NB4 (cell line): ENCODE measurements at regions not wholly inside any gene's neighbourhood (a gene's known extent, or its start where the extent isn't known, plus 50 kb on each side); places are given as distances from the start of the nearest gene placed in this dataset.
A peak's percentile ranks its signal among the peaks of the same experiment; 100 is the strongest.

Experiments
- DNase-seq: peaks from one replicate; pipeline ENCODE4 v3.0.0; 2010; ENCODE audit warnings: low read depth
- H3K4me3 ChIP-seq: one replicate; pipeline ENCODE4 v1.5.1; 2011; ENCODE audit warnings: mild to moderate bottlenecking, low read depth, low read length, moderate library complexity
- MYC ChIP-seq: IDR thresholded peaks from 2 replicates; pipeline ENCODE4 v1.6.1; 2011; ENCODE audit warnings: low read depth, low read length
- POLR2A ChIP-seq: IDR thresholded peaks from 2 replicates; pipeline ENCODE4 v1.6.1; 2011; ENCODE audit warnings: mild to moderate bottlenecking; ENCODE audit not compliant: insufficient read length; ENCODE audit errors: extremely low read depth
- TF ChIP-seq, protein P1 (sequence below): IDR thresholded peaks from one replicate; pipeline ENCODE4 v1.5.1; 2012; ENCODE audit warnings: low read depth, low read length
- TF ChIP-seq, protein P2 (sequence below): IDR thresholded peaks from 2 replicates; pipeline ENCODE4 v1.6.1; 2011; ENCODE audit warnings: low read depth, low read length

DNA sequence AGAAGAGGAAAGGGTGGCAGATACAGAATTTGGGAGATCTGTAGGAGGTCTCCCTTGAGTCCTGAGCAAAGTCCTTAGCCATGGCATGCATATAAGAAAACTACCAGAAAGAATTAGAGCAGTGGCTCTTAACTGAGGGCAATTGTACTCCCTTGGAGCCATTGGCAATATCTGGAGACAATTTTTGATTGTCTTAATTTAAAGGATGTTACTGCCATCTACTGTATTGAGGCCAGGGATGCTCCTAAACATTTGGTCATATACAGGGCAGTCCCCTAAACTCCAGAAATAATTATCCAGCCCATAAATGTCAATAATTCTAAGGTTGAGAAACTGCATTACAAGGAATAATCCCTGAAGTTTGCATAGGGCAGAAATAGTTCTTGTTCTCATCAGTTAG is 136.4 kb upstream of the ODAD2 start:
- TF ChIP-seq MYC (no peak), POLR2A (no peak)
- TF ChIP-seq, protein P1, sequence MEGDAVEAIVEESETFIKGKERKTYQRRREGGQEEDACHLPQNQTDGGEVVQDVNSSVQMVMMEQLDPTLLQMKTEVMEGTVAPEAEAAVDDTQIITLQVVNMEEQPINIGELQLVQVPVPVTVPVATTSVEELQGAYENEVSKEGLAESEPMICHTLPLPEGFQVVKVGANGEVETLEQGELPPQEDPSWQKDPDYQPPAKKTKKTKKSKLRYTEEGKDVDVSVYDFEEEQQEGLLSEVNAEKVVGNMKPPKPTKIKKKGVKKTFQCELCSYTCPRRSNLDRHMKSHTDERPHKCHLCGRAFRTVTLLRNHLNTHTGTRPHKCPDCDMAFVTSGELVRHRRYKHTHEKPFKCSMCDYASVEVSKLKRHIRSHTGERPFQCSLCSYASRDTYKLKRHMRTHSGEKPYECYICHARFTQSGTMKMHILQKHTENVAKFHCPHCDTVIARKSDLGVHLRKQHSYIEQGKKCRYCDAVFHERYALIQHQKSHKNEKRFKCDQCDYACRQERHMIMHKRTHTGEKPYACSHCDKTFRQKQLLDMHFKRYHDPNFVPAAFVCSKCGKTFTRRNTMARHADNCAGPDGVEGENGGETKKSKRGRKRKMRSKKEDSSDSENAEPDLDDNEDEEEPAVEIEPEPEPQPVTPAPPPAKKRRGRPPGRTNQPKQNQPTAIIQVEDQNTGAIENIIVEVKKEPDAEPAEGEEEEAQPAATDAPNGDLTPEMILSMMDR = no peak
- TF ChIP-seq, protein P2, sequence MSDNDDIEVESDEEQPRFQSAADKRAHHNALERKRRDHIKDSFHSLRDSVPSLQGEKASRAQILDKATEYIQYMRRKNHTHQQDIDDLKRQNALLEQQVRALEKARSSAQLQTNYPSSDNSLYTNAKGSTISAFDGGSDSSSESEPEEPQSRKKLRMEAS = no peak

DNA sequence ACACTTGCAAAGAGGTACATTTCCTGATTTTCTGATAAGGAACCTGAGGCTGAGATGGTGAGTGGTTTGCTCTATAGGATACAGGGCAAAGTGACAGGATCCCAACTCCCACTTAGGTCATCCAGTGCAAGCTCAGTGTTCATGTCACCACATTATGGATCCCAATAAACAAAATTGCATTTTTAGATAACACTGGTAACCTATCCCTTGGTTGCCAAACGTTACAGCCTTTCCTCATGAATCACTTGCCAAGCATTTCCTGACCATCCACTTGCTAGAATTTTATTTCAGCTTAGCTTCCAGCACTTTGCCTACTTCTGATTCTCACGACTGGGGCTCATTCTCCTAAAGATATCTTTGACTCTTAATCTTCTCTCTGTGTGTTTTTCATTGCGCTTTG is 131.4 kb upstream of the ODAD2 start:
- DNase-seq = no peak
- no peak for TF ChIP-seq MYC
- TF ChIP-seq, protein P2 = no peak
- TF ChIP-seq, protein P1 = no peak
- TF ChIP-seq POLR2A = no peak
- H3K4me3 ChIP-seq = no peak overlapping the region

More for the DNA sequence above, 136.4 kb upstream of the ODAD2 start:
- H3K4me3 ChIP-seq = no peak overlapping the region
- DNase-seq = peak; percentile 1

DNA sequence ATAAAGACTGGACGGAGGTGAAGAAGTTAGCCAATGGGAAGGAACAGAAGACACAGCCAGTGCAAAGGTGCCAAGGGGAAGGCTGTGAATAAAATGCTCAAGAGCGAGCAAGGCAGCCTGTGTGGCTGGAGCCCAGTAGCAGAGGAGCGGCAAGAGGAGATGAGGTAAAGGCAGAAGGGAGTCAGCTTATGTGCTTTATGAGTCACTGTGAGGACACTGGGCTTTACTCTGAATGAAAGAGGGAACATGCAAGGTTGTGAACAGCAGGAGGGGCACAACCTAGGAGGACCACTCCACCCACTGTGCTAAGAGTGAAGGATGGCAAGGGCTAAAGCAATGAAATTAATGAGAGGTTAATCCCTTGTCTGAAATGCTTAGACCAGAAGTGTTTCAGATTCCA is 129.0 kb upstream of the ODAD2 start:
- H3K4me3 ChIP-seq = no peak overlapping the region
- DNase-seq = no peak
- TF ChIP-seq POLR2A (no peak), MYC (no peak)
- TF ChIP-seq, protein P2 = no peak
- TF ChIP-seq, protein P1 = no peak

DNA sequence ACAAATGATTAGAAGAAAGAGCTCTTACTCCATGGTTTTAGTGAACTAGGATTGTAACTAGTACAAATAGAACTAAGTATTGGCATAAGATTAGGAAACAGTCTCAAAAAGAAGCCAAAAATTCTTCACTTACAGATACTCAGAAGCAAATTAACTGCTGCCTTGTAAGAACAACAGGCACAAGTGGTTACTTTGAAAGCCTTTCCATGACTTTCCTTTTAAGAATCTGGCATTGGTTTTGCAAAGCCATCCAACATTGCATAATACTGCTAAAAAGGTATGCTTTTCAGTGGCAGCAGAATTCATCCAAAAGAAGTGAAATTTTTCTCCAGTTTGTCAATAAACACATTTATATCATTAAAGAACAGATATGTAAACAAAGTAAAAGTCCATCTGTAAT is 126.8 kb upstream of the ODAD2 start:
- DNase-seq = no peak
- H3K4me3 ChIP-seq = no peak overlapping the region
- TF ChIP-seq, protein P2 = no peak
- TF ChIP-seq POLR2A (no peak), MYC (no peak)
- TF ChIP-seq, protein P1 = no peak

DNA sequence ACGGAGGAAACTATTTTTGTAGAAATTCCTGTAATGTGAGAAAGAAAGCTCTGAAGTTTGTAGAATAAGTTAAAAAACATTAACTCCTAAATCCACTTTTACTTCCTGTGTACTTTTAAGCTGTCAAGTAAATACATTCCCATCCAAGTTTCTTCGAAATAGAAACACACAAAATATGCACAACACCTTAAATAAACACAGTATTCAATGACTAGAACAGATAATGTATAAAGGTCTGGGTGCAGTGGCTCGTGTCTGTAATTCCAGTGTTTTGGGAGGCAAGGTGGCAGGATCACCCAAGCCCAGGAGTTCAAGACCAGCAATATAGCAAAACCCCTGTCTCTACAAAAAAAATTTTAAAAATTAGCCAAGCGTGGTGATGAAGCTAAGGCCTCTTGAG is 121.9 kb upstream of the ODAD2 start:
- H3K4me3 ChIP-seq = no peak overlapping the region
- no peak for DNase-seq
- TF ChIP-seq, protein P1 = no peak
- TF ChIP-seq POLR2A (no peak), MYC (no peak)
- TF ChIP-seq, protein P2 = no peak
